ENCODE measurements at regions not wholly inside any gene's neighbourhood (a gene's known extent, or its start where the extent isn't known, plus 50 kb on each side); places are given as distances from the start of the nearest gene placed in this dataset.

DNA sequence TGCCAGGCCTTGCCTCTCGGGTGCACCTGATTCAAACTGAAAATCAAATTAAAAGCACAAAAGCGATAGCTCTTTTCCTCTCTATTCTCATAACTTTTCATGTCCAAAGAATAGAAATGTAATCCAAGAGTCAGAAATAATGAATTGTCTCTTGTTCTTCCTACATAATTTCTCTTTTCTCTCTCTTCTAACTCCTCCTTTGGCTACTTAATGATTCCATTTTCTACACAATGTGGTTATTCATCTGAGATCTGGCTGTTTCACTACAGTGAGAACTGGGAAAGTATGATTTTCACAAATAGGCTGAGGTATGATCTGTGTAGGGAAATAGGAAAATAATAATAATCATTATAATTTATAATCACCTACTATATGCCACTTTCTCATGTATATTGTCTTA is 703.5 kb downstream of the PDHA2 start:
- no peak overlapping the region for H3K4me3 ChIP-seq (ENCODE audit: low read depth, low read length)
- H3K36me3 ChIP-seq: no peaks in the 10 kb centered on the region
- no peaks in the 10 kb centered on the region for H3K9me3 ChIP-seq (ENCODE audit: severe bottlenecking)
- H3K27ac ChIP-seq: no peak overlapping the region
- no peaks in the 10 kb centered on the region for H3K27me3 ChIP-seq (ENCODE audit: insufficient read depth, low read depth, severe bottlenecking)
- no peak for DNase-seq
- TF ChIP-seq CTCF (IDR thresholded peaks at IDR 0.05; ENCODE audit: low read depth, low read length): no peak

DNA sequence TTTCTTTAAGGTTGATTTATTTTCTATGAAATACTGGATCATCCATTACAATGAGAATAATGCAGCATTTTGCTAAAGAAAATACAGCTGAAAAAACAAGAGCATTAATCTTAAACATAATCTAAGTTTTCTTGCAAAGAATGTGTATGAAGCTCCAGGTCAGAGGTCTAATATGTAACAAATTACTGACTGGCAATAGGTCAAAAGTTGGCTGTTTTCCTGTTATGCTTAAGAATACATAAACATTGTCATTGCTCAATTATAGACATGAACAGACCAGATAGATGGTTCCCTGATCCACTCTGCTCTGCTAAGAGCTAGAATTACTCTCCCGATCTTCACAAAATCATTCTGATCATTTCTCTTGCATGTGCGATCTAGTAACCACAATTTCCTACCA is 718.6 kb downstream of the PDHA2 start:
- no peaks in the 10 kb centered on the region for H3K36me3 ChIP-seq
- no peak for DNase-seq
- no peak overlapping the region for H3K27ac ChIP-seq
- H3K9me3 ChIP-seq (ENCODE audit: severe bottlenecking): no peaks in the 10 kb centered on the region
- H3K27me3 ChIP-seq (ENCODE audit: insufficient read depth, low read depth, severe bottlenecking): no peaks in the 10 kb centered on the region
- TF ChIP-seq CTCF (IDR thresholded peaks at IDR 0.05; ENCODE audit: low read depth, low read length): no peak
- H3K4me3 ChIP-seq (ENCODE audit: low read depth, low read length): no peak overlapping the region

- TF ChIP-seq CTCF (IDR thresholded peaks at IDR 0.05; ENCODE audit: low read depth, low read length): no peak
- Histone ChIP-seq H3K9me3 (ENCODE audit: severe bottlenecking) (no peaks in the 10 kb centered on the region), H3K27me3 (ENCODE audit: insufficient read depth, low read depth, severe bottlenecking) (no peaks in the 10 kb centered on the region), H3K27ac (no peak overlapping the region), H3K36me3 (no peaks in the 10 kb centered on the region), H3K4me3 (ENCODE audit: low read depth, low read length) (no peak overlapping the region)
- no peak for DNase-seq
Measured at GRCh38 chr4:96566755-96567154, 726.9 kb downstream of the PDHA2 start.

- DNase-seq: no peak
- H3K27ac ChIP-seq: no peak overlapping the region
- H3K4me3 ChIP-seq (ENCODE audit: low read depth, low read length): no peak overlapping the region
- no peaks in the 10 kb centered on the region for H3K9me3 ChIP-seq (ENCODE audit: severe bottlenecking)
- H3K36me3 ChIP-seq: no peaks in the 10 kb centered on the region
- no peaks in the 10 kb centered on the region for H3K27me3 ChIP-seq (ENCODE audit: insufficient read depth, low read depth, severe bottlenecking)
- TF ChIP-seq CTCF (IDR thresholded peaks at IDR 0.05; ENCODE audit: low read depth, low read length): no peak
Measured at GRCh38 chr4:96585304-96585703, 745.4 kb downstream of the PDHA2 start.

- H3K27me3 ChIP-seq (ENCODE audit: insufficient read depth, low read depth, severe bottlenecking): no peaks in the 10 kb centered on the region
- H3K27ac ChIP-seq: no peak overlapping the region
- H3K36me3 ChIP-seq: no peaks in the 10 kb centered on the region
- no peak overlapping the region for H3K4me3 ChIP-seq (ENCODE audit: low read depth, low read length)
- TF ChIP-seq CTCF (IDR thresholded peaks at IDR 0.05; ENCODE audit: low read depth, low read length): no peak
- H3K9me3 ChIP-seq (ENCODE audit: severe bottlenecking): no peaks in the 10 kb centered on the region
- DNase-seq: no peak
Measured at GRCh38 chr4:96593422-96593821, 753.5 kb downstream of the PDHA2 start.

DNA sequence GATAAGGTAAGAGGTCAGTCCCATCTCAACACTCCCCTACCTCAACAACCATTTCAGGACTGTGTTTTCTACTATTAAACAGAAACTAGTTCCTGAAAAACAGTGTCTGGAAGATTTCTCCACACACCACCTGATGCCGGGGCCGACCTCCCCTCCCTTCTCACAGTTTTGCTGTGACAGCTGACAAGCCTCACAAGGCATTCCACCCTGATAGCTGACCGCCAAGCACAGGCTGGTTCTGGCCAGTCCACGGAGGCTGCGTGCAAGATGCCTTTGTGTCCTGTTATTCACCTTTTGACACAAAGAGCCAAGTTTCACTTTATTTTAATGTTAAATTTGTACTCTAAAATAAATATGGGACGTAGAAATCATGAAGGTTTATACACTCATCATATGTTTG is 758.6 kb downstream of the PDHA2 start:
- Histone ChIP-seq H3K9me3 (ENCODE audit: severe bottlenecking) (no peaks in the 10 kb centered on the region), H3K27ac (no peak overlapping the region), H3K4me3 (ENCODE audit: low read depth, low read length) (no peak overlapping the region), H3K27me3 (ENCODE audit: insufficient read depth, low read depth, severe bottlenecking) (no peaks in the 10 kb centered on the region), H3K36me3 (no peaks in the 10 kb centered on the region)
- no peak for TF ChIP-seq CTCF (IDR thresholded peaks at IDR 0.05; ENCODE audit: low read depth, low read length)
- DNase-seq: no peak

All from WERI-Rb-1 (cell line).